ENCODE measurements at regions not wholly inside any gene's neighbourhood (a gene's known extent, or its start where the extent isn't known, plus 50 kb on each side); places are given as distances from the start of the nearest gene placed in this dataset.
"Not testable (repeated sequence)": the region's sequence is repeated elsewhere in the genome, so short reads cannot be mapped to it uniquely, and the experiment has no call there.

GRCh38 chr13:99765869-99766268 is 205.7 kb downstream of the ZIC5 start:
- no peak overlapping the region for H3K27ac ChIP-seq (ENCODE audit: low read depth, low read length)
- peaks cover 3 to 39% (median 30%) of the 10 kb centered on the region in 5 donors for H3K9me3 ChIP-seq (ENCODE audit: control insufficient read depth in 5 of 5, low read length in 5 of 5)
- H3K36me3 ChIP-seq (ENCODE audit: control insufficient read depth in 5 of 5, insufficient read depth in 5 of 5, low read length in 5 of 5), result no peaks in the 10 kb centered on the region
- H3K9ac ChIP-seq (ENCODE audit: low read length in 5 of 5), result no peak overlapping the region
- no peaks in the 10 kb centered on the region for H3K4me1 ChIP-seq (ENCODE audit: control insufficient read depth in 5 of 5, insufficient read depth in 5 of 5, low read length in 5 of 5)
- no peaks in the 10 kb centered on the region for H3K27me3 ChIP-seq (ENCODE audit: control insufficient read depth in 5 of 5, insufficient read depth in 4 of 5, low read length in 5 of 5)
- no peak overlapping the region for H3K4me3 ChIP-seq (ENCODE audit: low read depth in 1 of 5, low read length in 5 of 5)

GRCh38 chr13:99760456-99760855 is 211.1 kb downstream of the ZIC5 start:
- no peak overlapping the region for H3K27ac ChIP-seq (ENCODE audit: low read depth, low read length)
- H3K27me3 ChIP-seq (ENCODE audit: control insufficient read depth in 5 of 5, insufficient read depth in 4 of 5, low read length in 5 of 5), result no peaks in the 10 kb centered on the region
- no peaks in the 10 kb centered on the region for H3K4me1 ChIP-seq (ENCODE audit: control insufficient read depth in 5 of 5, insufficient read depth in 5 of 5, low read length in 5 of 5)
- no peak overlapping the region for H3K4me3 ChIP-seq (ENCODE audit: low read depth in 1 of 5, low read length in 5 of 5)
- peaks cover 7 to 41% (median 32%) of the 10 kb centered on the region in 5 donors for H3K9me3 ChIP-seq (ENCODE audit: control insufficient read depth in 5 of 5, low read length in 5 of 5)
- no peaks in the 10 kb centered on the region for H3K36me3 ChIP-seq (ENCODE audit: control insufficient read depth in 5 of 5, insufficient read depth in 5 of 5, low read length in 5 of 5)
- no peak overlapping the region for H3K9ac ChIP-seq (ENCODE audit: low read length in 5 of 5)

- no peaks in the 10 kb centered on the region for H3K36me3 ChIP-seq (ENCODE audit: control insufficient read depth in 5 of 5, insufficient read depth in 5 of 5, low read length in 5 of 5)
- peaks cover 3 to 30% (median 28%) of the 10 kb centered on the region in 5 donors for H3K9me3 ChIP-seq (ENCODE audit: control insufficient read depth in 5 of 5, low read length in 5 of 5)
- no peak overlapping the region for H3K27ac ChIP-seq (ENCODE audit: low read depth, low read length)
- H3K9ac ChIP-seq (ENCODE audit: low read length in 5 of 5), result no peak overlapping the region
- no peaks in the 10 kb centered on the region for H3K27me3 ChIP-seq (ENCODE audit: control insufficient read depth in 5 of 5, insufficient read depth in 4 of 5, low read length in 5 of 5)
- no peak overlapping the region for H3K4me3 ChIP-seq (ENCODE audit: low read depth in 1 of 5, low read length in 5 of 5)
- no peaks in the 10 kb centered on the region for H3K4me1 ChIP-seq (ENCODE audit: control insufficient read depth in 5 of 5, insufficient read depth in 5 of 5, low read length in 5 of 5)
These were observed 212.4 kb downstream of the ZIC5 start for GRCh38 chr13:99759163-99759552.

- Histone ChIP-seq H3K27ac (ENCODE audit: low read depth, low read length) (no peak overlapping the region), H3K4me1 (ENCODE audit: control insufficient read depth in 5 of 5, insufficient read depth in 5 of 5, low read length in 5 of 5) (no peaks in the 10 kb centered on the region), H3K27me3 (ENCODE audit: control insufficient read depth in 5 of 5, insufficient read depth in 4 of 5, low read length in 5 of 5) (no peaks in the 10 kb centered on the region), H3K36me3 (ENCODE audit: control insufficient read depth in 5 of 5, insufficient read depth in 5 of 5, low read length in 5 of 5) (no peaks in the 10 kb centered on the region), H3K4me3 (ENCODE audit: low read depth in 1 of 5, low read length in 5 of 5) (no peak overlapping the region), H3K9ac (ENCODE audit: low read length in 5 of 5) (no peak overlapping the region), H3K9me3 (ENCODE audit: control insufficient read depth in 5 of 5, low read length in 5 of 5) (peaks cover 3 to 28% (median 23%) of the 10 kb centered on the region in 5 donors)
These were observed 213.0 kb downstream of the ZIC5 start for GRCh38 chr13:99758460-99759162.

- H3K9ac ChIP-seq (ENCODE audit: low read length in 5 of 5), result no peak overlapping the region
- H3K9me3 ChIP-seq (ENCODE audit: control insufficient read depth in 5 of 5, low read length in 5 of 5), result peaks cover 3 to 23% (median 20%) of the 10 kb centered on the region in 5 donors
- peaks cover 0 to under 1% (median 0%) of the 10 kb centered on the region in 5 donors for H3K4me1 ChIP-seq (ENCODE audit: control insufficient read depth in 5 of 5, insufficient read depth in 5 of 5, low read length in 5 of 5)
- no peak overlapping the region for H3K27ac ChIP-seq (ENCODE audit: low read depth, low read length)
- no peak overlapping the region for H3K4me3 ChIP-seq (ENCODE audit: low read depth in 1 of 5, low read length in 5 of 5)
- no peaks in the 10 kb centered on the region for H3K27me3 ChIP-seq (ENCODE audit: control insufficient read depth in 5 of 5, insufficient read depth in 4 of 5, low read length in 5 of 5)
- no peaks in the 10 kb centered on the region for H3K36me3 ChIP-seq (ENCODE audit: control insufficient read depth in 5 of 5, insufficient read depth in 5 of 5, low read length in 5 of 5)
These were observed 213.7 kb downstream of the ZIC5 start for GRCh38 chr13:99757756-99758459.

GRCh38 chr13:99756281-99756680 is 215.3 kb downstream of the ZIC5 start:
- Histone ChIP-seq H3K27me3 (ENCODE audit: control insufficient read depth in 5 of 5, insufficient read depth in 4 of 5, low read length in 5 of 5) (no peaks in the 10 kb centered on the region), H3K4me3 (ENCODE audit: low read depth in 1 of 5, low read length in 5 of 5) (no peak overlapping the region), H3K9me3 (ENCODE audit: control insufficient read depth in 5 of 5, low read length in 5 of 5) (peaks cover 3 to 19% (median 16%) of the 10 kb centered on the region in 5 donors)

GRCh38 chr13:99754750-99755149 is 216.8 kb downstream of the ZIC5 start:
- H3K4me1 ChIP-seq (ENCODE audit: control insufficient read depth in 5 of 5, insufficient read depth in 5 of 5, low read length in 5 of 5); H3K9ac ChIP-seq (ENCODE audit: low read length in 5 of 5); H3K36me3 ChIP-seq (ENCODE audit: control insufficient read depth in 5 of 5, insufficient read depth in 5 of 5, low read length in 5 of 5); H3K27ac ChIP-seq (ENCODE audit: low read depth, low read length); H3K27me3 ChIP-seq (ENCODE audit: control insufficient read depth in 5 of 5, insufficient read depth in 4 of 5, low read length in 5 of 5); H3K9me3 ChIP-seq (ENCODE audit: control insufficient read depth in 5 of 5, low read length in 5 of 5); H3K4me3 ChIP-seq (ENCODE audit: low read depth in 1 of 5, low read length in 5 of 5): not testable (repeated sequence)

More at GRCh38 chr13:99756281-99756680, 215.3 kb downstream of the ZIC5 start:
- H3K36me3 ChIP-seq (ENCODE audit: control insufficient read depth in 5 of 5, insufficient read depth in 5 of 5, low read length in 5 of 5), result no peaks in the 10 kb centered on the region
- H3K9ac ChIP-seq (ENCODE audit: low read length in 5 of 5), result no peak overlapping the region
- H3K4me1 ChIP-seq (ENCODE audit: control insufficient read depth in 5 of 5, insufficient read depth in 5 of 5, low read length in 5 of 5), result peaks cover 0 to 5% (median 0%) of the 10 kb centered on the region in 5 donors
- no peak overlapping the region for H3K27ac ChIP-seq (ENCODE audit: low read depth, low read length)

- H3K36me3 ChIP-seq (ENCODE audit: control insufficient read depth in 5 of 5, insufficient read depth in 5 of 5, low read length in 5 of 5), result no peaks in the 10 kb centered on the region
- no peak overlapping the region for H3K27ac ChIP-seq (ENCODE audit: low read depth, low read length)
- H3K9ac ChIP-seq (ENCODE audit: low read length in 5 of 5), result no peak overlapping the region
- peaks cover 0 to 2% (median 0%) of the 10 kb centered on the region in 5 donors for H3K9me3 ChIP-seq (ENCODE audit: control insufficient read depth in 5 of 5, low read length in 5 of 5)
- H3K27me3 ChIP-seq (ENCODE audit: control insufficient read depth in 5 of 5, insufficient read depth in 4 of 5, low read length in 5 of 5), result no peaks in the 10 kb centered on the region
- peaks cover 0 to 5% (median 0%) of the 10 kb centered on the region in 5 donors for H3K4me1 ChIP-seq (ENCODE audit: control insufficient read depth in 5 of 5, insufficient read depth in 5 of 5, low read length in 5 of 5)
- H3K4me3 ChIP-seq (ENCODE audit: low read depth in 1 of 5, low read length in 5 of 5), result no peak overlapping the region
These were observed 219.2 kb downstream of the ZIC5 start for GRCh38 chr13:99752373-99752772.

GRCh38 chr13:99751517-99752199 is 219.9 kb downstream of the ZIC5 start:
- Histone ChIP-seq H3K4me1 (ENCODE audit: control insufficient read depth in 5 of 5, insufficient read depth in 5 of 5, low read length in 5 of 5) (peaks cover 0 to 5% (median 0%) of the 10 kb centered on the region in 5 donors), H3K27me3 (ENCODE audit: control insufficient read depth in 5 of 5, insufficient read depth in 4 of 5, low read length in 5 of 5) (no peaks in the 10 kb centered on the region), H3K9ac (ENCODE audit: low read length in 5 of 5) (no peak overlapping the region), H3K36me3 (ENCODE audit: control insufficient read depth in 5 of 5, insufficient read depth in 5 of 5, low read length in 5 of 5) (no peaks in the 10 kb centered on the region), H3K4me3 (ENCODE audit: low read depth in 1 of 5, low read length in 5 of 5) (no peak overlapping the region), H3K9me3 (ENCODE audit: control insufficient read depth in 5 of 5, low read length in 5 of 5) (peaks cover 0 to 2% (median 0%) of the 10 kb centered on the region in 5 donors), H3K27ac (ENCODE audit: low read depth, low read length) (no peak overlapping the region)

GRCh38 chr13:99750951-99751350 is 220.6 kb downstream of the ZIC5 start:
- no peak overlapping the region for H3K4me3 ChIP-seq (ENCODE audit: low read depth in 1 of 5, low read length in 5 of 5)
- no peaks in the 10 kb centered on the region for H3K36me3 ChIP-seq (ENCODE audit: control insufficient read depth in 5 of 5, insufficient read depth in 5 of 5, low read length in 5 of 5)
- peaks cover 0 to 5% (median 0%) of the 10 kb centered on the region in 5 donors for H3K4me1 ChIP-seq (ENCODE audit: control insufficient read depth in 5 of 5, insufficient read depth in 5 of 5, low read length in 5 of 5)
- H3K9ac ChIP-seq (ENCODE audit: low read length in 5 of 5), result no peak overlapping the region
- no peaks in the 10 kb centered on the region for H3K27me3 ChIP-seq (ENCODE audit: control insufficient read depth in 5 of 5, insufficient read depth in 4 of 5, low read length in 5 of 5)
- H3K9me3 ChIP-seq (ENCODE audit: control insufficient read depth in 5 of 5, low read length in 5 of 5), result peaks cover 0 to 2% (median 0%) of the 10 kb centered on the region in 5 donors
- no peak overlapping the region for H3K27ac ChIP-seq (ENCODE audit: low read depth, low read length)
